ENCODE measurements at regions not wholly inside any gene's neighbourhood (a gene's known extent, or its start where the extent isn't known, plus 50 kb on each side); places are given as distances from the start of the nearest gene placed in this dataset.

DNA sequence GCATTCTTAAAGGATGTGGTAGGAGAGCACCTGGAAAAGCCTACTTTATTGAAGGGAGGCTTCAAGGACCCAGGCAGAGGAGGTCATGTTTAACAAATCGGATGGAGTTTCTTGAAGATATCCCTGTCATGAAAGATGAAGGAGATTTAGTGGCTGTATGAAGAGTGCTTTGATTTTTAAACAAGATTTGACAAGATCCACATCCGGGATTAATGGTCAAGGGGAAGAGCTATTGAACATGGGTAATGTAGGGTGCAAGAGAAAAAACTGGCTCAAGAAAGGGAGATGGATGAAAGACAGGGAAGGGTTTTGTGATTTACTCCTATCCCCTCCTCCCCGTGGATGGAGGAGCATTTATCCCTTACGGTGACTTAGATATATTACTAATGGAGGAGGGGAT lies 113.1 kb upstream of the OSR1 start (continued):
- TF ChIP-seq, protein P1, sequence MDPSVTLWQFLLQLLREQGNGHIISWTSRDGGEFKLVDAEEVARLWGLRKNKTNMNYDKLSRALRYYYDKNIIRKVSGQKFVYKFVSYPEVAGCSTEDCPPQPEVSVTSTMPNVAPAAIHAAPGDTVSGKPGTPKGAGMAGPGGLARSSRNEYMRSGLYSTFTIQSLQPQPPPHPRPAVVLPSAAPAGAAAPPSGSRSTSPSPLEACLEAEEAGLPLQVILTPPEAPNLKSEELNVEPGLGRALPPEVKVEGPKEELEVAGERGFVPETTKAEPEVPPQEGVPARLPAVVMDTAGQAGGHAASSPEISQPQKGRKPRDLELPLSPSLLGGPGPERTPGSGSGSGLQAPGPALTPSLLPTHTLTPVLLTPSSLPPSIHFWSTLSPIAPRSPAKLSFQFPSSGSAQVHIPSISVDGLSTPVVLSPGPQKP (IDR thresholded peaks at IDR 0.05; ENCODE audit: low read depth, low read length): no peak
- TF ChIP-seq CREM (IDR thresholded peaks at IDR 0.05; ENCODE audit: low read depth) (no peak), SIX5 (IDR thresholded peaks at IDR 0.05; ENCODE audit: low read depth, low read length, severe bottlenecking) (no peak), STAT3 (IDR thresholded peaks at IDR 0.05; ENCODE audit: low read depth, low read length) (no peak)
- TF ChIP-seq, protein P2, sequence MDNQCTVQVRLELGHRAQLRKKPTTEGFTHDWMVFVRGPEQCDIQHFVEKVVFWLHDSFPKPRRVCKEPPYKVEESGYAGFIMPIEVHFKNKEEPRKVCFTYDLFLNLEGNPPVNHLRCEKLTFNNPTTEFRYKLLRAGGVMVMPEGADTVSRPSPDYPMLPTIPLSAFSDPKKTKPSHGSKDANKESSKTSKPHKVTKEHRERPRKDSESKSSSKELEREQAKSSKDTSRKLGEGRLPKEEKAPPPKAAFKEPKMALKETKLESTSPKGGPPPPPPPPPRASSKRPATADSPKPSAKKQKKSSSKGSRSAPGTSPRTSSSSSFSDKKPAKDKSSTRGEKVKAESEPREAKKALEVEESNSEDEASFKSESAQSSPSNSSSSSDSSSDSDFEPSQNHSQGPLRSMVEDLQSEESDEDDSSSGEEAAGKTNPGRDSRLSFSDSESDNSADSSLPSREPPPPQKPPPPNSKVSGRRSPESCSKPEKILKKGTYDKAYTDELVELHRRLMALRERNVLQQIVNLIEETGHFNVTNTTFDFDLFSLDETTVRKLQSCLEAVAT (IDR thresholded peaks at IDR 0.05): no peak

DNA sequence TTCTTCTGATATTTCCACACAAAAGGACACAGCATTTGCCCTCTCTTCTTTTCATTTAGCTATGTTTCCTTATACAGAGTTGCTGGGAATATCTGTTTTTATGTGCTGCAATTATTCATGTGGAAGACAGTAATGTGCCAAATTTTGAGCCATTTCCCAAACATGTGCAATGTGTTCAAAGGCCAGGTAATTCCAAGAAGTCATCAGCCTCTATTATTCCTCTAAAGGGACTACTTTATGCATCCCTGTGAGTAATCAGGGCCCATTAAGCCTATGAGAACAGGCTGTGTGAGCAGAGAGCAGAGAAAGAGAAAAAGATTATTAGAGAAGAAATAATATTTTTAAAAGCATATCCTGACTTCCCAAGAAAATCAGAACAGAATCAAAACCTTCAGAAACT lies 107.6 kb upstream of the OSR1 start:
- CTCF ChIA-PET: no interaction called here
- H4K20me1 ChIP-seq (ENCODE audit: control insufficient read depth, insufficient read depth): no peaks in the 10 kb centered on the region
- no peaks in the 10 kb centered on the region; a peak in 1 of 4 replicates for H3K27me3 ChIP-seq (replicated peaks in 1 of 2; ENCODE audit: control insufficient read depth in 2 of 2, insufficient read depth in 2 of 2, low read length in 1 of 2)
- intact Hi-C loops (cut with micrococcal nuclease; ENCODE audit: unreplicated experiment): no loop called here
- H3K4me1 ChIP-seq (ENCODE audit: control insufficient read depth, insufficient read depth, low read length): no peaks in the 10 kb centered on the region
- POLR2A ChIA-PET: no interaction called here
- no peaks in the 10 kb centered on the region for H3K9me3 ChIP-seq (replicated peaks; ENCODE audit: control insufficient read depth, insufficient read depth, low read length)
- H3K79me2 ChIP-seq (ENCODE audit: control insufficient read depth, insufficient read depth, low read length): no peaks in the 10 kb centered on the region
- TF ChIP-seq IRF4 (IDR thresholded peaks at IDR 0.05; ENCODE audit: low read depth, low read length) (no peak), PAX5 (IDR thresholded peaks at IDR 0.05; ENCODE audit: borderline replicate concordance, low read depth, low read length) (no peak), SUPT20H (IDR thresholded peaks at IDR 0.05; ENCODE audit: borderline replicate concordance, control insufficient read depth, low read depth, low read length) (no peak), EGR1 (IDR thresholded peaks at IDR 0.05; ENCODE audit: borderline replicate concordance in 1 of 2, low read depth in 2 of 2, low read length in 2 of 2) (no peak), POLR2AphosphoS2 (IDR thresholded peaks at IDR 0.05; ENCODE audit: low read depth, low read length) (no peak), NFYB (IDR thresholded peaks at IDR 0.05; ENCODE audit: insufficient read depth, low read depth, low read length) (no peak), SP1 (IDR thresholded peaks at IDR 0.05; ENCODE audit: low read depth, low read length) (no peak), RUNX3 (IDR thresholded peaks at IDR 0.05; ENCODE audit: low read length) (no peak), CEBPB (IDR thresholded peaks at IDR 0.05; ENCODE audit: borderline replicate concordance in 1 of 2, low read depth in 2 of 2, low read length in 2 of 2) (no peak)
- TF ChIP-seq, protein P3, sequence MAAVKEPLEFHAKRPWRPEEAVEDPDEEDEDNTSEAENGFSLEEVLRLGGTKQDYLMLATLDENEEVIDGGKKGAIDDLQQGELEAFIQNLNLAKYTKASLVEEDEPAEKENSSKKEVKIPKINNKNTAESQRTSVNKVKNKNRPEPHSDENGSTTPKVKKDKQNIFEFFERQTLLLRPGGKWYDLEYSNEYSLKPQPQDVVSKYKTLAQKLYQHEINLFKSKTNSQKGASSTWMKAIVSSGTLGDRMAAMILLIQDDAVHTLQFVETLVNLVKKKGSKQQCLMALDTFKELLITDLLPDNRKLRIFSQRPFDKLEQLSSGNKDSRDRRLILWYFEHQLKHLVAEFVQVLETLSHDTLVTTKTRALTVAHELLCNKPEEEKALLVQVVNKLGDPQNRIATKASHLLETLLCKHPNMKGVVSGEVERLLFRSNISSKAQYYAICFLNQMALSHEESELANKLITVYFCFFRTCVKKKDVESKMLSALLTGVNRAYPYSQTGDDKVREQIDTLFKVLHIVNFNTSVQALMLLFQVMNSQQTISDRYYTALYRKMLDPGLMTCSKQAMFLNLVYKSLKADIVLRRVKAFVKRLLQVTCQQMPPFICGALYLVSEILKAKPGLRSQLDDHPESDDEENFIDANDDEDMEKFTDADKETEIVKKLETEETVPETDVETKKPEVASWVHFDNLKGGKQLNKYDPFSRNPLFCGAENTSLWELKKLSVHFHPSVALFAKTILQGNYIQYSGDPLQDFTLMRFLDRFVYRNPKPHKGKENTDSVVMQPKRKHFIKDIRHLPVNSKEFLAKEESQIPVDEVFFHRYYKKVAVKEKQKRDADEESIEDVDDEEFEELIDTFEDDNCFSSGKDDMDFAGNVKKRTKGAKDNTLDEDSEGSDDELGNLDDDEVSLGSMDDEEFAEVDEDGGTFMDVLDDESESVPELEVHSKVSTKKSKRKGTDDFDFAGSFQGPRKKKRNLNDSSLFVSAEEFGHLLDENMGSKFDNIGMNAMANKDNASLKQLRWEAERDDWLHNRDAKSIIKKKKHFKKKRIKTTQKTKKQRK (IDR thresholded peaks at IDR 0.05; ENCODE audit: low read depth, low read length): no peak
- TF ChIP-seq, protein P4, sequence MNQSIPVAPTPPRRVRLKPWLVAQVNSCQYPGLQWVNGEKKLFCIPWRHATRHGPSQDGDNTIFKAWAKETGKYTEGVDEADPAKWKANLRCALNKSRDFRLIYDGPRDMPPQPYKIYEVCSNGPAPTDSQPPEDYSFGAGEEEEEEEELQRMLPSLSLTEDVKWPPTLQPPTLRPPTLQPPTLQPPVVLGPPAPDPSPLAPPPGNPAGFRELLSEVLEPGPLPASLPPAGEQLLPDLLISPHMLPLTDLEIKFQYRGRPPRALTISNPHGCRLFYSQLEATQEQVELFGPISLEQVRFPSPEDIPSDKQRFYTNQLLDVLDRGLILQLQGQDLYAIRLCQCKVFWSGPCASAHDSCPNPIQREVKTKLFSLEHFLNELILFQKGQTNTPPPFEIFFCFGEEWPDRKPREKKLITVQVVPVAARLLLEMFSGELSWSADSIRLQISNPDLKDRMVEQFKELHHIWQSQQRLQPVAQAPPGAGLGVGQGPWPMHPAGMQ (IDR thresholded peaks at IDR 0.05; ENCODE audit: borderline replicate concordance): no peak
- TF ChIP-seq, protein P5, sequence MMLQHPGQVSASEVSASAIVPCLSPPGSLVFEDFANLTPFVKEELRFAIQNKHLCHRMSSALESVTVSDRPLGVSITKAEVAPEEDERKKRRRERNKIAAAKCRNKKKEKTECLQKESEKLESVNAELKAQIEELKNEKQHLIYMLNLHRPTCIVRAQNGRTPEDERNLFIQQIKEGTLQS (IDR thresholded peaks at IDR 0.05; ENCODE audit: borderline replicate concordance, extremely low read depth, low read depth, low read length): no peak
- H3K36me3 ChIP-seq (ENCODE audit: control insufficient read depth in 2 of 2, insufficient read depth in 2 of 2, low read length in 1 of 2): no peaks in the 10 kb centered on the region
- RAD21 ChIA-PET (ENCODE audit: unreplicated experiment): no interaction called here
- DNase-seq (ENCODE audit: low read depth, low spot score) (no peak), ATAC-seq (no peak), FAIRE-seq (no peak)
- in situ Hi-C loops (cut with MboI): no loop called here
- SMC1A ChIA-PET (ENCODE audit: uncharacterized antibody, unreplicated experiment): interaction anchor here (0.5 kb wide), 1 partner anchor 165 kb away, joined by 3 read pairs; no protein-coding TSS in a partner anchor
- no peak overlapping the region for H2AFZ ChIP-seq (ENCODE audit: control insufficient read depth, low read depth, low read length)
- no peak overlapping the region for H3K27ac ChIP-seq (ENCODE audit: control insufficient read depth, insufficient read depth)
- no TSS peak for BruUV-seq (replicated peaks)
- H3K4me3 ChIP-seq: no peak overlapping the region
- H3K4me2 ChIP-seq (ENCODE audit: control insufficient read depth, insufficient read depth): no peak overlapping the region
- no peak overlapping the region for H3K9ac ChIP-seq (ENCODE audit: control insufficient read depth, insufficient read depth, low read length)

All from GM12878 (cell line).